HL-60 (cell line): ENCODE measurements at regions not wholly inside any gene's neighbourhood (a gene's known extent, or its start where the extent isn't known, plus 50 kb on each side); places are given as distances from the start of the nearest gene placed in this dataset.

Experiments used
- DNase-seq, 2 experiments: peaks; one replicate each; pipeline ENCODE4 v3.0.0-alpha.2; 2010 to 2020; ENCODE audit warnings: low read depth in 1 of 2, low spot score in 1 of 2
- H3K27ac ChIP-seq: fragments of 250-450 bp; sonication (Bioruptor Pico); replicated peaks from 2 replicates; pipeline ENCODE4 v1.5.1; 2020; ENCODE audit warnings: mild to moderate bottlenecking, moderate library complexity
- H3K27me3 ChIP-seq: fragments of 250-450 bp; sonication (Bioruptor Pico); 2 replicates; pipeline ENCODE4 v1.5.1; 2021; ENCODE audit warnings: mild to moderate bottlenecking, moderate library complexity; ENCODE audit not compliant: insufficient read depth, poor library complexity, severe bottlenecking
- H3K4me3 ChIP-seq: replicated peaks from 2 replicates; pipeline ENCODE4 v1.5.1; 2011; ENCODE audit warnings: mild to moderate bottlenecking, control low read depth, low read length; ENCODE audit not compliant: insufficient read depth
- CTCF ChIP-seq: IDR thresholded peaks from one replicate; pipeline ENCODE4 v1.5.1; 2011; ENCODE audit warnings: low read length, control low read depth, inconsistent platforms; ENCODE audit not compliant: insufficient read depth
- GABPA ChIP-seq: IDR thresholded peaks from 2 replicates; pipeline ENCODE4 v1.6.1; 2012; ENCODE audit warnings: low read depth
- POLR2AphosphoS5 ChIP-seq: IDR thresholded peaks from 2 replicates; pipeline ENCODE4 v1.6.1; 2012; ENCODE audit warnings: low read depth
- REST ChIP-seq: IDR thresholded peaks from 2 replicates; pipeline ENCODE4 v1.6.1; 2012; ENCODE audit warnings: low read depth; ENCODE audit not compliant: insufficient replicate concordance
- SPI1 ChIP-seq: IDR thresholded peaks from 2 replicates; pipeline ENCODE4 v1.6.1; 2012; ENCODE audit warnings: low read depth, mild to moderate bottlenecking, borderline replicate concordance

- DNase-seq: peak in 1 of 2 experiments; percentile 1
- no peak overlapping the region for H3K27ac ChIP-seq
- H3K27me3 ChIP-seq: no peaks in the 10 kb centered on the region
- H3K4me3 ChIP-seq: no peak overlapping the region
- TF ChIP-seq POLR2AphosphoS5 (no peak), REST (no peak), GABPA (no peak), CTCF (no peak), SPI1 (no peak)
Measured at GRCh38 chr7:67950321-67951083, 953.9 kb downstream of the TYW1 start.

GRCh38 chr7:67955061-67955460, 958.4 kb downstream of the TYW1 start:
- DNase-seq: no peak
- TF ChIP-seq REST: no peak
- TF ChIP-seq POLR2AphosphoS5: no peak
- TF ChIP-seq GABPA: no peak
- no peak for TF ChIP-seq CTCF
- no peak for TF ChIP-seq SPI1
- no peaks in the 10 kb centered on the region for H3K27me3 ChIP-seq
- H3K27ac ChIP-seq: no peak overlapping the region
- H3K4me3 ChIP-seq: no peak overlapping the region

- Histone ChIP-seq H3K27me3 (no peaks in the 10 kb centered on the region), H3K27ac (no peak overlapping the region), H3K4me3 (no peak overlapping the region)
- TF ChIP-seq GABPA (no peak), CTCF (no peak), POLR2AphosphoS5 (no peak), REST (no peak), SPI1 (no peak)
- no peak for DNase-seq
Measured at GRCh38 chr7:67962863-67963262, 966.2 kb downstream of the TYW1 start.
